GM12873 (cell line): ENCODE measurements at regions not wholly inside any gene's neighbourhood (a gene's known extent, or its start where the extent isn't known, plus 50 kb on each side); places are given as distances from the start of the nearest gene placed in this dataset.

Source experiments
- CTCF ChIP-seq: IDR thresholded peaks from 2 replicates; pipeline ENCODE4 v1.5.1; 2012; ENCODE audit warnings: low read depth, mild to moderate bottlenecking, moderate library complexity, low read length, control low read depth; ENCODE audit not compliant: insufficient read depth; ENCODE audit errors: missing control alignments

DNA sequence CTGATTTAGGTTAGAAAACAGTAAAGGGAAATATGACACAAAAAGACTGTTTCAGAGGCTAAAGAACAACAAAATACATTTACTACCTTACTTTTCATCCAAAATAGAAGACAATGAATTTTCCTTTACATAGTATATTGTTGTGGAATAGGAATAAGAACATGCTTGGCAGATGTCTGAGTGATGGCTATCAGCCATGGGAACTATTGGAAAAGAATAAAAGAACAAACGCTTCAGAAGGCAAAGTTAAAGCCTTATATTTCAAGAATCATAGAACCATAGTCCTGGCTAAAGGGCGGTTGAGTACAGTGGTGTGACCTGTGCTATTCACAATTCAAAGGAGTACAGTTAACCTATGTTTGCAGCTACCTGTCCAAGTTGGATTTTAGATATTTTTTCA is 73.9 kb upstream of the NRXN1 start:
- TF ChIP-seq CTCF, result no peak

DNA sequence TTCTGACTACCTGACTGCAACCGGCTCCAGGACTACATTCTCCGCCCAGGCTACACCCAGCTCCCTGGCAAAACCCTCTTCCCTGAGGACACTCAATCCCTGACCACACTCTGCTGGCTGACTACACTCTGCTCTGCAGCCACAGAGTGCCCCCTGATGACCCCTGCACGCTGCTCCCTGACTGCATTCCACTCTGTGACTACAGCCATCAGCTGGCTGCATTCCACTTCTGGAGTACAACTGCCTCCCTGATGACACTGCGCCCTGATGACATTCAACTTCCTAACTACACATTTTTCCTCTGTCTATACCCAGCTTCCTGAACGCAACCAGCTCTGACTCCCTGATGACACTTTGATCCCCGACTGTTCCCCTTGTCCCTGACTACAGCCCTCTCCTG is 71.3 kb upstream of the NRXN1 start:
- TF ChIP-seq CTCF, result no peak

DNA sequence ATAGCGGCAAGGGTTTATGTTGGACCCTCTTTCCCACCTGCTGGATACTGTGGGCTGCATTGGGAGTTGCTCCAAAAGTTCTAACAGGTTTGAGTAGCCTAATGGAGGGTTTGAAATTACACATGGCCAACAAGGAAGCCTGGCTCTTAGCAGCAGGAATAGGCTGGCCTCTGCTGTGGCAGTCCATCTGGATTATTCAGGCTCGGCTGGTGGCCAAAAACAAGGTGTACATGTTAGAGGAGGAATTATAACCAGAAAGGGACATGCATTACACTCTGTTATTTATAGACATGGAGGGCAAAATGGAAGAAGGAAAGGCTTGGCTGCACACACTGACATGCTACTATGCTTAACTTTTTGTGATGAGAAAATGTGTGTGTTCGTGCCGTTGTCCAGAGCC is 61.1 kb upstream of the NRXN1 start:
- TF ChIP-seq CTCF, result no peak

- TF ChIP-seq CTCF, result no peak
These were observed 53.6 kb upstream of the NRXN1 start for GRCh38 chr2:51085420-51086068.

- no peak for TF ChIP-seq CTCF
These were observed 52.8 kb upstream of the NRXN1 start for GRCh38 chr2:51084750-51085149.
